ENCODE measurements at regions not wholly inside any gene's neighbourhood (a gene's known extent, or its start where the extent isn't known, plus 50 kb on each side); places are given as distances from the start of the nearest gene placed in this dataset.

DNA sequence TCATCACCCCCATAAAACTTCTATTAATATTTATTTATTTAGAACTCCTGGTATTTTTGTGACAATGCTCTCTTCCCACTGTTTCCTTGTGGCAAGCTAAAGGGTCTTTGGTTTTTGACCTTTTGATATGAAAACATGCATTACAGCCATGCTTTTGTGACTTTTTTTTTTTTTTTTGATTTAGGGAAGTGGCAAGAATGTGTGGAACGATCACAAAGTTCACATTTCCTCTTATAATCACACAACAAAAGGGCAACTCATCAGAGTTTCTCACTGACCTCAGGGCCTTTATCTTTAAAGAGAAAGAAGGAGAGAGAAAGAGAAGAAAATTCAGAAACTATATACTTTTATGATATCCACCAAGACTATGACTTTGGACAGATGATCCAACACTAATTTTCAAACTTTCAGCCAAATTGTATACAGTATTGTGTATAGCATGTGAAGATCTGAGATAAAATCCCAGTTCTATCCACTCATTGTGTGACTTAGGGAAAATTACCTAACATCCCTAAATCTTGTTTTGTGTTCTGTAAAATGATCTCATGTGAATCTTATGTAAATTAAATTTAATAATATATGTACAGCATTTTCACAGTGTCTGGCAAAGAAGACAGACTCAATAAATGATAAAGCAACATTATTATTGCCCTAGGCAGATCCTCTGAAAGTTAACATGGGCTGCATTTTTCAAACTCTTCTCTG is 106.8 kb upstream of the MARCKS start:
- no peak for TF ChIP-seq EZH2 (IDR thresholded peaks at IDR 0.05)
- TF ChIP-seq POLR2AphosphoS5 (IDR thresholded peaks at IDR 0.05; ENCODE audit: borderline replicate concordance, low read depth, low read length), result no peak
- TF ChIP-seq FOXP2 (optimal IDR thresholded peaks at IDR 0.05; ENCODE audit: control extremely low read depth, extremely low read length, insufficient read depth), result no peak

All from SK-N-MC (cell line).